EH (cell line): ENCODE measurements at regions not wholly inside any gene's neighbourhood (a gene's known extent, or its start where the extent isn't known, plus 50 kb on each side); places are given as distances from the start of the nearest gene placed in this dataset.
A peak's percentile ranks its signal among the peaks of the same experiment; 100 is the strongest.

Experiments used
- DNase-seq: peaks from one replicate; pipeline ENCODE4 v3.0.0-alpha.2; 2015; ENCODE audit warnings: low read depth

DNA sequence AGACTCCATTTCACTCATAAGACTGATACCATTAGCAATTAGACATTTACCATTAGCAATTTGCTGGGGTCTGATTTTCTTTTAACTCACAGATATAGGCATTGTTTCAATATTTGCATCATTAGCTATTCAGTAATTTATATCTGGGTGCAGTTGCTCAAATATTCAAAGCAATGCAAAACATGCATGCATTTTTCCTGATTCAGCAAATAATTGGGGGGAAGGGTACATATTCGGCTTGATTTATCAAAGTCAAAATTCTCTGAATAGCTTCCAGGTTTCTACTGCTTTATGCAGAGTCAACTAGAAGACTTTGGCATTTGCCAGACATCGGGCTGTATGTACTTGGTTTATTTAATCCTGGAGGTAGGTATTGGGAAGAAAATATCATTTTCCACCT, 315.6 kb upstream of the NR2F2 start:
- no peak for DNase-seq

DNA sequence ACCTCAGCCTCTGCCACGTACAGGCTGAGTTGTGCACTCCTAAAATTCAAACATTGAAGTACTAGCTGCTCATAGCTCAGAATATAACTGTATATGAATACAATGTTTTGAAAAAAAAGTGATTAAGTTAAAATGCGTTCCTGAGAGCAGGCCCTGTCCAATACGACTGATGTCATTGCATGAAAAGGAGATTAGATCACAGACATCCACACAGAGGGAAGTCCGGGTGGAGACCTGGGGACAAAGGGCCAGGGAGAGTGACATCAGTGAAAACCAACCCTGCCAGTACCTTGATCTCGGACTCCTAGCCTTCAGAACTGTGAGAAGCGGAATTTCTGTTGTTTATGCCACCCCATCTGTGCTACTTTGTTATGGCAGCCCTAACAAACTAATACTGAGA, 311.4 kb upstream of the NR2F2 start:
- no peak for DNase-seq

DNA sequence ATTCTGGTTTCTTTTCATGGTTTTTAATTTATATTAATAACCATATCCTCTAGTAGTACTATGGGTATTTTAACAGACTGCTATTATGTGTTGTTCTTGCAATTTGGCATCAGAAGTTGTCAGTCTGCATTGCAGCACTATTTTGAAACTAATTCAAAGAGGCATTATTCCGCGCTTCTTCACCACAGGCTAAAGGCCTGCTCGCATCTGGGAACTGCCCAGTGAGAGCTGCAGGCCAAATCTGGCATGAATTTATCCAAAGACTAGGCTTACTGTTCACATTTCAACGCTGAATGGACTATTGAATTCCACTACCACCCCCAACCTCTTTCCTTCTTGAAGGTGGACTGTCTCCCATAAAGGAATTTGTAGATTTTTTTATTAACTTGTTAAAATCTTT, 310.4 kb upstream of the NR2F2 start:
- DNase-seq: no peak

DNA sequence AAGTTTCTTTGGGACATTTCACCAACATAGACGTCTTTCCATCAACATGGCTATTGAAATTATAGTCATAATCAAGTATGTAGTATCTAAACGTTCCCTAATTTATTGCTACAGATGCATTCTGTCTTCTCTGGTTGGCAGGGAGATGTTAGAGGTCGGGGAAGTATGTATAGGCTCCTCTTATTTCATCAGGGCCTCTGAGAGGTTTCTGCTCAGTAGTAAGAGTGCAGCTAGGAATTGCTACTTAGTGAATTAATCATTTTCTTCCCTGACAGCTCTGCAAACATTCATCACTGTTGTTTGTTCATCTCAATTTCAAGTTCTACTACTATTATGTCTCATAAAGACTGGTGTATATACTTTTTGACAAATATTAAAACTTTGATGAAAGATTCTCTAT, 309.7 kb upstream of the NR2F2 start:
- no peak for DNase-seq

DNA sequence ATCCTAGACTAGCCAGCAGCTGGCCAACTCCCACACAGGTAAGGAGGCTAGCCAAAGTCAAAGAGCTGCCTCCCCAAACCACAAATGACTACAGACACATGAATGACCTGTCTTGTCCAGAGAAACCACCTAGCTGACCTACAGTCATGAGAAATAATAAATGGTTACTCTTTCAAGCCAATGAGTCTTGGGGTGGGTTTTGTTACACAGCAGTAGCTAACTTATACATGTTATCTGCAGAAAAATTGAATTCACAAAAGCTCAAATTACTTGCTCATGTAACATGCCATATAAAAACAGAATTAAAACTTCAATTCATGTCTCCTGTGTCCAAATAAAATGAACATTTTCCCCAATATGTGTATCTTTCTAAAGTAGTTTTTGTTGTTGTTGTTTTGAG, 307.4 kb upstream of the NR2F2 start:
- DNase-seq: no peak

DNA sequence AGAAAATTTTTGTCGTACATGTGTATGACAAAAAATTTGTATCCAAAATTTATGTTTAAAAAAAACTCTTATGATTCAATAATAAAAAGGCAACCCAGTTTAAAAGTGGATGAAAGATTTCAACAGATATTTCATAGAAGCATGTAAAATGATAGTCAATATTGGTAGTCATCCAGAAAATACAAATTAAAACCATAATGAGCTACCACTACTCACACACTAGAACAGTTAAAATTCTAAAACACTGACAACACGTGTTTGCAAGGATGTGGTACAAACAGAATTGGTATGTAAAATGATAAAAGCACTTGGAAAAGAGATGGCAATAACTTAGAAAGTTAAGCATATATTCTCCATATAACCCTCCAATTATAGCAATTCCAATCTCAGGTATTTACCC, 303.0 kb upstream of the NR2F2 start:
- no peak for DNase-seq

DNA sequence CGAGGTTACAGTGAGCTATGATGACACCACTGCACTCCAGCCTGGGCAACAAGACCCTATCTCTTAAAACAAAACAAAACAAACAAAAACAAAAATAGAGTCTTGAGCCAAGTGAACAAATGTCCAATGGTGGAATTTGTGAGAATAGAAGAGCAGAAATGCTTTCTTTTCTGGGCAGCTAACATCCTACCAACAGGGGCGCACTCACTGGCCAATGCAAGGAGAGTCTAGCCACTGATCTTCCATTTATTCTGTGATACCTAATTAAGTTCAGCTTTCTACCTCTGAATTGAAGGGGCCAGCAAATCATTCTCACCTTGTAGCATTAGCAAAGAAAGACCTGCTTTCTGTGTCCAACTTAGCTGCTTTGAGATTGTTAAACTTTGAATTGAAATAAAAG, 301.9 kb upstream of the NR2F2 start:
- DNase-seq: no peak

DNA sequence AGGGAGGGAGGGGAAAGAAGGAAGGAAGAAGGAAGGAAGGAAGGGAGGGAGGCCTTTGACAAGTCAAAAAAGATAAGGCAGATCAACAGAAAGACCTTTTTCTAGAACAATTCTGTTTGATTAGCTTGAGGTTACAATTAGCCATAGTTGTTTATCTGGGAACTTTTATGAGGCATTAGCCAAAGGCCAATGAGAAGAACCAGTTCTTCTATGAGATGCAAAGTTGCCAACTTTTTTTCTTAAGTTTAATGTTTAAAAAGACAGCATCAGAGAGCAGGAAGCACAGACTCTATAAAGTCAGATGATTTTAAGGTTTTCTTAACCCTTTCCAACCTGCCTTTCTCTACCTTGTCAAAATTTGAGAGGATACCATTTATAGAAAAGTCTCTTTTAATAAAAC, 301.3 kb upstream of the NR2F2 start:
- DNase-seq: no peak

DNA sequence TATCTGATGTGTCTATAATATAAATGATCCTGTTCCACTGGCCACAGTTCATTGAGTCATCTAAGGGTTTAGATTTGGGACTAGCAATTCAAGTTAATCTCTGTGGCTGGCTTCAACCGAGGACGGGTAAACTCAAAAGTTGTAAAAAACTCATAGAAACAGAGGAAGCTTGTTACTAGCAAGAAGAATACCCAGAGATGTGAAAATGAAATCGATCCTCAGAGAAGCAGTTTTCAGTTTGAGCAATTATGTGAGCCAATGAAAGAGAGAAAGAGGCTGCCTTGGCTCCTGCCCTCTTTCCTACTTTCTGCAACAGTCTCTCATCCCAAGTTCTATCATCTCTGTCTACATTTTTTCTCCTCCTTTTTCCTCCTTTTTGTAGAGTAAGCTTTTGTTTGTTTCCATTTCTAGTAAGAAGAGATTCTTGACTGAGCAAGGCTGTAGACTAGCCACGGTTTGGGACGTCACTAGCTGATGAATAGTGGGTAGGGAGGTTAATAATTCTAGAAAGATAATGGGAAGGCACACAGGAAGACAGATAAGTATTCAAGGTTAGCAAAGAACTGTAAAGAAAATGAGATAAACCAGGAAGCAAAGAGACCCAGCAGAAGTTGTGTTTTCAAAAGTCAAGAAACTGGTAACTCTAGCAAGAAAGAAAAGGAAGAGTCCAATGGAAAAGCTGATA, 298.9 kb upstream of the NR2F2 start:
- DNase-seq: no peak

DNA sequence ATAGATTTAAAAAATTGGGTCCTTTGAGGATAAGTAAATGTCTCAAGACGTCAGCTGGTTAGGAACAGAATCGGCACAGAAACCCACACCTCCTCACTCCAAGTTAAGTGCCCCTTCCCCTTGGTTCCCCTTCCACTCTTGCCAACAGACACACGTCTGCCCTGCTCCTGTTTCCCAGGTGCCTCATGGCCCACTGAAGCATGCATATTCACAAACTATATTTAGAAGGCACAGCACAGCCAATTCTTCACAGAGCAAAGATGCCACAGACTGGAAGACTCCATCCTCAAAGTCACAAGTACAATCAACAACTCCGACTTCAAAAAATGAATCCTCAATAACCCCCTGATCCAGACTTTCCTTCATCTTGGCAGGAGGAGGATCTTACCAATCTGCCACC, 295.4 kb upstream of the NR2F2 start:
- DNase-seq: no peak

DNA sequence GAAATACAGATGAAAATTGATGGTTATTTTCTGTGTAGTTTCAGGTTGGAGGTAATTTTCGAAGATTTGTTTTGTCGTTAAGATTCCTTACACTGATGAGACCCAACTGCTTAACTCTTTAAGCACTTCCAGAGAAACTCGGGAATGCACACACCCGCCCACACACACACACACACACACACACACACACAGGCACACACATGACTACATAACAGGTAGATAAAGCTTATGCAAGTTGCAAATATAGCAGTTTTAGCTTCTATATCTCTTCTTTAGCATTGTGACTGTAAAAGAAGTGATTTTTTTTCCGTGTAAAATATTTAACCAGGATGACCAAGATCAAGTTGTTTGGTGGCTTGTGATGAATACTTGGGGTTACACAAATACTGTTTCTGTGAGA, 294.9 kb upstream of the NR2F2 start:
- DNase-seq: no peak

DNA sequence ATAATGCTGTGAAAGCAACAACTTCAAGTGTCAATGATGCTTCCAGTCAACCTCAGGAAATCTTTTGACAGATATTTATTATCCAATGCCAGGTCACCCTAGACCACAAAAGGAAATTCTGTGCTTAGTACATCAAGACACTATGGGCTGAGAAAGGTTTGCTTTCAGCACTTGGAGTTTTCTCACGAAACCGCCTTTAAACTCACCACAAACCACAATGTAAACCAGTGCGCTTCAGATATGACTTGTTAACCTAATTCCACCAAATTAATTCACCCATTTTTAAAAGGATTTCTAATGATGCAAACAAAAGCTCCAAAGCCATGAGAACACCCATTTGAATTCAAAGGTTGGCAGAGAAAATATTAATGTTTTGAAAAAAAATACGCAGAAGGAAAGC, 292.9 kb upstream of the NR2F2 start:
- DNase-seq: peak; percentile 36

DNA sequence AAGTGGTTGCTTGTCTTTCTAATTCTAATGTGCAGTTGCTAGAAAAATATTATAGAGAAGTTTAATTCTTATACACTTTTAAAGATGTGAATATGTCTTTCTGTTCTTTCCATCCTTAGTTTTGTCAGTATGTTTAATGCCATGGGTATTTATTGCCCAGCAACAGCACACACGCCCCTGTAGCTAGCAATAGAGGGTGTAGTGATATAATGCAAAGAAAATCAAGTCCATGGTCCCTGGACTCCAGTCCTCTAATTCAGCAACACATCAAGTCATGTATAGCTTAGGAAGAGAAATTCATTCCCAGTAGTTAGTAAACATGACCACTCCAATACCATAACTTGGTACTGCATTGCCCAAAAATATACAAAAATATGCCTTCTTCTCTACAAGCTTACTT, 292.4 kb upstream of the NR2F2 start:
- DNase-seq: no peak

DNA sequence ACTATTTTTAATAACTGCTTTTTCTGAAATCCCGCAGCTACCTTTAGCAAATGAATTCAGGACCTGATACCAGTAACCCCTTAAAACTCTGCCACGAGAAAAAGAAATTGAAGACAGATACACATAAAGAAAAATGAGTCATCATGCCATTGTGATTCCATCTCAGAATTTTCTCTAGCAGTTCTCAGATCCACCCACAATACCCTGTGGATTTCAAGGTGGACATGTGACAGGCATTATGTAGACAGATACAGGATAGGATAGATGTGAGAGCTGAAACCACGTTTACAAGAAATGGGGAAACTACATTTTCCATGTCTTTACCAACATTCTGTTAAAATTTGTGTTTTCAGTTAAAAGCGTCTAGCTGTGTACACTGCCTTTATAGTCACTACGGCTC, 291.9 kb upstream of the NR2F2 start:
- DNase-seq: peak; percentile 21

DNA sequence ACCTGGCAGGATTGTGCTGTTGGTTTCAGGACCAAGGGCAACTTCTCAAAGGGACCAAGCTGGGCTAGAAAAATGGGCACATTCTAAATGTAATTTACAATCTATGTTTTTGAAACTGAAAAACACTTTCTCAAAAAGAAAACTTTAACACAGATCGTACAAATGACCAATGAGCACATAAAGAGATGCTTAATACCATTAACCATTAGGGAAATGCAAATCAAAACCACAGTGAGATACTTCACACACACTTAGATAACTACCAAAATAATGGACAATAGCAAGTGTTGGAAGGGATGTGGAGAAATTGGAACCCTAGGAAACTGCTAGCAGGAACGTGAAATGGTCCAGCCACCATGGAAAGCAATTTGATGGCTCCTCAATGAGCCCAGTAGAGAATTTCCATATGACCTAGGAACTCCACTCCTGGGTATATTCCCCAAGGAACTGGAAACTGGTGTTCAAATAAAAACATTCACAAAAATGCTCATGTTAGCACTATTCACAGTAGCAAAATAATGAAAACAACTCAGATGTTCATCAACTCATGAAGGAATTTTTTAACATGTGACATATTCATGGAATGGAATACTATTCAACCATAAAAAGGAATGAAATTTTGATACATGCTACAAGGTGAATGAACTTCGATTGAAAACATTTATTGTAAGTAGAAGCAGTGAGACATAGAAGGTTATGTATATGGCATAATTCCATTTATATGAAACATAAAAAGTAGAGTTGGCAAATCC, 288.3 kb upstream of the NR2F2 start:
- no peak for DNase-seq

DNA sequence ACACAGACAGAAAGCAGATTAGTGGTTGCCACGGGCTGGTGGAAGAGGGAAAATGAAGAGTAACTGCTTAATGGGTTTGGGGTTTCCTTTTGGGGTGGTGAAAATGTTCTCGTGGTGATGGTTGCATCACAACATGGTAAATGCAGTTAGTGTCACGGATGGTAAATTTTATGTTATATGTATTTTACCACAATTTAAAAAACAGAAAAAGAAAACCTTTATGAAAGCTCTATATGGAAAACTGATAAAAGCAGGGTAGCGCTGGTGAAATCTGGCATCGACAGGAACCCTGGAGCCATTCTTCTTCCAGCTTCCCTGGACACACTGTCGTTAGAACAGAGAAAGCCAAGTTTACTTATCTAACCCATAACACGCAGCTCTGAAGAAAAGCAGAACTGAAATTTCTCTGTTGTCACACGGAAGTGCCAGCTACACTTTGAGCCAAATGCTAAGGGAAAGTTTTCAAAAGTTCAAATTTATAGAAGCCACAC, 287.7 kb upstream of the NR2F2 start:
- no peak for DNase-seq

DNA sequence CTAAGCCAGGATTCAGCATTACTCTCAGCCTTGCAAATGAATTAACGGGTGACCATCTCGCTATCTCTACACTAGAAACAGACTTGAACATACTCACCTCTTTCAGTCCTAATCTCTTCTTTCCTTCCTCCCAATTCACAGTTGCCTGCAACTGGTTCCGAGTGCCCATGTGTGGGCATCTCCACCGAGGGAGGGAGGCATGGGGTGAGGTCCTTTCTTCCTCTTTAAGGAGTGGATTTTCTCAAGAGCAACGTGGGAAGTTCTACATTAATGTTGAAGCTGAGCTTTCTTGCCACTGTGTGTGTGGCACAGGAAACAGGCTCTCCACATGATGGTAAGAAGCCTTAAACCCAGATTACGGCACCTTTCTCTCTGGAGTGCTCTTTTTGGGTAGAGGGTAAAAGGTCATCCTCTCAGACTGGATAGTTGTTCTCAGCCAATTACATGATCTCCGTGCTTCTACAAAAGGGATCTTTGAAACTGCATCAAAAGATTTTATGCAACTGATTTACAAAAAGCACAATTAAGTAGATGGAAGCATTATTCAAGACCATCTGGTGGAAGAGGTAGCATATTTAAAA, 286.8 kb upstream of the NR2F2 start:
- no peak for DNase-seq

DNA sequence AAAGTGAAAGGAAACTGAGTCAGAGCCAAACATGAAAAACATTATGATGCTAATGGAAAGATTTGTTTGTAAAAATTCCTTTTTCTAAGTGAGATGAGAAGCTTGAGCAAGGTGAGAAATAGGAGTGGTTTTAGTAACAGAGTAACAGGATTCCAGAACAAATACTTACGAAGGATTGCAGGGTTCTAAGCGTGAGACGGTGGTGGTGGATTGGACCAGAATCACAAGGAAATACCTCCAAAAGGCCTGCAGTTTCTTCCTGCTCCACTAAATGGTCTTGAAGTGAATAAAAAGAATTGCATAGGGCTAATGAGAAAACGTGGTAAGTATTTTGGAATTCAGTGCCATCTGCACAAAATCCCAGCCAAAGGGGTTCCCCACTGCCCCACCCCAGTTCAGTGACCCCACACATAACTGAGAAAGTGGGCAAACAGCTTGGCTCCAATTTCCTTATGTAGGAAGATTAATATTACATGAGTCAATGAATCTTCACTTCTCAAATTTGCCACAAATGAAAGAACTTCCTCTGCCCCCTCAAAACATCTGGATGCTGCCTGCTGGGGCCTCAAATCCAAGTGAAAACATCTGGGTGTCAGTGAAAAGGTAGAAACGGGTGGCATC, 283.8 kb upstream of the NR2F2 start:
- DNase-seq: peak; percentile 48

DNA sequence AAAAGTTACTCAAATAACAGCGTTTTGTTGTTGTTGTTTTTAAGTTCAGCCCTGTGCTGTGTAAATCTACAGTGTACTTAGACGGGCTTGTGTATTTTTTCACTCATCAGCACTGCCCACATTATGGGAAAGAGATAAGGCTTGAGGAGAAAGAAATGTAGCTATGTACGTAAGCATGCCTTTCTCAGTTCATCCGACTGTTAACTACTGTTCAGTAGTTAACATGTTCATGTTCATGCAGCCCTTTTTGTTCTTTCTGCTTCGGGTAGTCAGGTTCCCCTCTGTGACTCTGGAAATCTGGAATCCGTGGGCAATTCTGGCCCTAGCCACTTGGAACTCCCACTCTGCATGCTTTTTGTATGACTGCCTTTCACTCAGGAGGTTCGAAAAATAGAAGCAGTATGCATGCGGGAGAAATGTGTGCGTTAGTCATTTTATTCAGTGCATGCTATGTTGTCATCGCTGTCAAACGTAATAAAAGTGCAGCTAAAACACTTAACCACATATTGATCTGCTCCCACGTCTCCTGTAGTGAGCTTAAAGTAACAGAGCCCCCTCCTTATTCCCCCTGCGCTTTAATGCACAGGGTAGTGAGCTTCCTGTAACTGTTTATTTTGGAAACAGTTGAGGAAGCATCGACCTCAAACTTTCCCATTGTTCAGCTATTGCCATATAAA, 283.1 kb upstream of the NR2F2 start:
- peak; percentile 97 for DNase-seq

DNA sequence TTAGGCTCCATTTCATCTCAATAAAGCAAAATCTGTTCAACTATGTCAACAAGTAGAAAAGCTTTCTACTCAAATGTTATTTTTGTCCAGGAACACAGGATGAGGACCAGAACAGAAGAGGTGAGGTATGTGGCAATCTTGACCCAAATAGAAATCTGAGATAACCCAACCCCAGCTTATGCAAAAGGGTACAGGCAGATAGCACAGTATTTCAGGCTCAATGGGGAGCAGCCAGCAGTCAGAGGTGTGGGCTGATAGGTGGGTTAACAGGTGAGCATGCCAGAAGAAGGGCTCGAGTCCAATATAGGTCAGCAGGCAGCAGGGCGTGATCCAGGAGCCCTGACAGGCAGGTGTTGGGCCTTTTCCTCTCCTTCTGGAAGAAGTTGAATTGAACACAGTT, 281.2 kb upstream of the NR2F2 start:
- DNase-seq: no peak

DNA sequence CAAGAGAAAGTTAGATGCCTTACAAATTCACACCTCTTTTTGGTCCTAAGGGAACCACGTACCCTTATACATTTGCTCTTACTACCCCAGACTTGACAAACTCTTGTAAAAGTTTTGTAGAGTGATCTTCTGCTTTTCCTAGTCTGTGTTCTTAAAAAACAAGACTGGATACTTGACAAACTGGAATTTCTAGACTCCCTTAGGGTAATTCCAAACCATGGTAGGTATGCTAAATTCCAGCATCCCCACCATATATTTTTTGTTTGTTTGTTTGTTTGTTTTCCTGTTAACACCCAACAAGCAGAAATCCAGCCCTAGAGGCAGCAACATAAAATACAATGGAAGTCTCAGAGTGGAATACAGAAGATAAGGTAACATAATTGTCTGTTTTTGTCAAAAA, 280.7 kb upstream of the NR2F2 start:
- DNase-seq: no peak

DNA sequence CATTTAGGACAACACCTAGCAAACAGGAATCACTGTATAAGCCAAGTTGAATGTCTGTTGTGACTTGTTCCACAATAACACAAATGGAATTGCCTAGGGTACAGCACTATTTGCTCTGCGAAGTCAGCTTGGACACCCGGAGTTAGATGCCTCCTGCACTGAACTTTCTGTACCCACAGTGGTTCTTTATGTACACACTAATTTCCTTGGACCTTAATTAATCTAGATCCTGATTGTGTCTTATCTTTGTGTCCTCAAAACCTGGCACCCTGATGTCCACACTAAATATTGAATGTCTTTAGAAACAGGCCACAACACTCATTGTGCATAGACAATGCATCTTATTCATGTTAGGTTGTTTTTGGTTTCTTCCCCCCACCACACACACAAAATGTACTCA, 278.9 kb upstream of the NR2F2 start:
- no peak for DNase-seq

DNA sequence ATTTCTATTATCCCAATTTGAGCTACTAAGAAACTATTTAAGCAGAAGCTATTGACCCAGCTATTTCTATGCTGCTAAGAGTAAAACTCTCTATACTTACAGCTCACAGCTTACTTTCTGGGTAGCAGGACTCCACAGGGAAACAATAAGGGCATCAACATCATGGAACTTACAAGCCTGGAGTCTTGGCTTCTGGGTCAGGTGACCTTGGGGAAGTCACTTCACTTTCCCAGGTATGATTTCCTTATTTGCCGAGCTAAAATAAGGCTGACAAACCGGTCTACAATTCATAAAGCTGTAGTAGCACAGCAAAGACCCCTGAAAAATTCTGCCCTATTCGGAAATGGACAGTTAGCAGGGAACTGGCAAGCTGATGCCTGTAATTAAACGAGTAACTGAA, 278.3 kb upstream of the NR2F2 start:
- DNase-seq: no peak
